Cerebellar cortex (tissue), 1 donor: ENCODE measurements at regions not wholly inside any gene's neighbourhood (a gene's known extent, or its start where the extent isn't known, plus 50 kb on each side); places are given as distances from the start of the nearest gene placed in this dataset.
"Not testable (repeated sequence)": the region's sequence is repeated elsewhere in the genome, so short reads cannot be mapped to it uniquely, and the experiment has no call there.

Experiments
- DNase-seq: peaks from one replicate; pipeline ENCODE4 v3.0.0-alpha.2; 2015; ENCODE audit warnings: low spot score

GRCh38 chr1:95766036-95766435 lies 532.0 kb downstream of the RWDD3 start:
- DNase-seq = no peak

- DNase-seq = no peak
Measured at GRCh38 chr1:95770581-95770980, 536.6 kb downstream of the RWDD3 start.

GRCh38 chr1:95778217-95778616 lies 544.2 kb downstream of the RWDD3 start:
- no peak for DNase-seq

- no peak for DNase-seq
Measured at GRCh38 chr1:95780836-95781235, 546.8 kb downstream of the RWDD3 start.

- no peak for DNase-seq
Measured at GRCh38 chr1:95790136-95790535, 556.1 kb downstream of the RWDD3 start.

GRCh38 chr1:95793893-95794292 lies 559.9 kb downstream of the RWDD3 start:
- DNase-seq = peak; percentile 10

GRCh38 chr1:95797761-95798160 lies 563.8 kb downstream of the RWDD3 start:
- not testable (repeated sequence) for DNase-seq

- no peak for DNase-seq
Measured at GRCh38 chr1:95806171-95806570, 572.2 kb downstream of the RWDD3 start.

GRCh38 chr1:95809391-95809790 lies 575.4 kb downstream of the RWDD3 start:
- no peak for DNase-seq

- DNase-seq = no peak
Measured at GRCh38 chr1:95815511-95815910, 581.5 kb downstream of the RWDD3 start.

GRCh38 chr1:95829556-95829955 lies 595.5 kb downstream of the RWDD3 start:
- peak; percentile 84 for DNase-seq

GRCh38 chr1:95832370-95832769 lies 598.4 kb downstream of the RWDD3 start:
- DNase-seq = peak; percentile 95

- DNase-seq = no peak
Measured at GRCh38 chr1:95849439-95849838, 615.4 kb downstream of the RWDD3 start.

- DNase-seq = no peak
Measured at GRCh38 chr1:95850165-95850649, 616.2 kb downstream of the RWDD3 start.

- DNase-seq = no peak
Measured at GRCh38 chr1:95850763-95851162, 616.8 kb downstream of the RWDD3 start.

GRCh38 chr1:95852483-95853070 lies 618.6 kb downstream of the RWDD3 start:
- DNase-seq = no peak

GRCh38 chr1:95854457-95854856 lies 620.4 kb downstream of the RWDD3 start:
- no peak for DNase-seq

- peak; percentile 52 for DNase-seq
Measured at GRCh38 chr1:95863086-95863485, 629.1 kb downstream of the RWDD3 start.

- DNase-seq = no peak
Measured at GRCh38 chr1:95865769-95866168, 631.8 kb downstream of the RWDD3 start.

- DNase-seq = no peak
Measured at GRCh38 chr1:95876276-95876675, 642.3 kb downstream of the RWDD3 start.

- DNase-seq = no peak
Measured at GRCh38 chr1:95879498-95880050, 645.6 kb downstream of the RWDD3 start.

GRCh38 chr1:95888941-95889390 lies 655.0 kb downstream of the RWDD3 start:
- peak; percentile 90 for DNase-seq

- no peak for DNase-seq
Measured at GRCh38 chr1:95889400-95889799, 655.4 kb downstream of the RWDD3 start.

GRCh38 chr1:95893921-95894320 lies 659.9 kb downstream of the RWDD3 start:
- DNase-seq = no peak
